ENCODE measurements at regions not wholly inside any gene's neighbourhood (a gene's known extent, or its start where the extent isn't known, plus 50 kb on each side); places are given as distances from the start of the nearest gene placed in this dataset.

DNA sequence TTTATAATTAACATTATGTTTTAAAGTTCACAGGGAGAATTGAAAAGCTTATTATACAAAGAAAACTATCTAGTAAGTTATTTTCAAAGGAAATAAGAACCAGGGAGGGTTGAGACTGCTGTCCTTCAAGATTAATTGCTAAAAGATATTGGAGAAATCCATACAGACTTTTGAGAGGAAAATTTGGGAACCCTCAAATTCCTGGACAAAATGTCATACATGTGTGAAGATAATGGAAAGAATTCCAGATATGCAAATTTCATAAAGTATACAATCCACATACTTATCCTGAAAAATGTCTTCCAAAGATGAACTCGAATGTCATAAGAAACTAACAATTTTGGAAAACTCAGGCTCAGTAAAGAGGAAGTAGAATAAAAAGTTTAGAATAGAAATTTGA is 213.8 kb downstream of the HS3ST3A1 start:
- CTCF ChIA-PET: no interaction called here
- Histone ChIP-seq H3K36me3 (ENCODE audit: control insufficient read depth, insufficient read depth, low read length) (no peaks in the 10 kb centered on the region), H3K4me3 (ENCODE audit: low read depth, low read length) (no peak overlapping the region), H3K27me3 (ENCODE audit: control insufficient read depth, insufficient read depth, low read length) (no peaks in the 10 kb centered on the region)
- TF ChIP-seq, protein P1, sequence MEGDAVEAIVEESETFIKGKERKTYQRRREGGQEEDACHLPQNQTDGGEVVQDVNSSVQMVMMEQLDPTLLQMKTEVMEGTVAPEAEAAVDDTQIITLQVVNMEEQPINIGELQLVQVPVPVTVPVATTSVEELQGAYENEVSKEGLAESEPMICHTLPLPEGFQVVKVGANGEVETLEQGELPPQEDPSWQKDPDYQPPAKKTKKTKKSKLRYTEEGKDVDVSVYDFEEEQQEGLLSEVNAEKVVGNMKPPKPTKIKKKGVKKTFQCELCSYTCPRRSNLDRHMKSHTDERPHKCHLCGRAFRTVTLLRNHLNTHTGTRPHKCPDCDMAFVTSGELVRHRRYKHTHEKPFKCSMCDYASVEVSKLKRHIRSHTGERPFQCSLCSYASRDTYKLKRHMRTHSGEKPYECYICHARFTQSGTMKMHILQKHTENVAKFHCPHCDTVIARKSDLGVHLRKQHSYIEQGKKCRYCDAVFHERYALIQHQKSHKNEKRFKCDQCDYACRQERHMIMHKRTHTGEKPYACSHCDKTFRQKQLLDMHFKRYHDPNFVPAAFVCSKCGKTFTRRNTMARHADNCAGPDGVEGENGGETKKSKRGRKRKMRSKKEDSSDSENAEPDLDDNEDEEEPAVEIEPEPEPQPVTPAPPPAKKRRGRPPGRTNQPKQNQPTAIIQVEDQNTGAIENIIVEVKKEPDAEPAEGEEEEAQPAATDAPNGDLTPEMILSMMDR (IDR thresholded peaks at IDR 0.05; ENCODE audit: insufficient read depth, low read depth, low read length): no peak
- POLR2A ChIA-PET: no interaction called here
- no peak for DNase-seq (ENCODE audit: low read depth)

DNA sequence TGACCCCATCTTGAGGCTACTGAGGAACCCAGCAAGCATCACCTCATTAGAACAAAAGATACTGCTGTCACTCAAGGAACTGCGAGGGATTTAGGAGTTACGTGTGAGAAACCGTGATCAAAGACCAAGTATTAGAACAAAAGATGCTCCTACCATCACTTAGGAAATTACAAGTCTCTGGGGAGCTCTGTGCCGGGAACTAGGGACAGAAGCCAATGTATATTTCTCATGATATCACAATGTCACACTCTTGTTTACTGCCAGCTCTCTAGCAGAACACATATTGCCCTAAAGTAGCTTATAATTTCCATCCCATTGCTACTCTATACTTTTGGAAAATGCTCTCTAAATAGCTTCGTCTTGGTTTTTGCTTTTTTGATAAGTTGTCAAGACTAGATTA is 214.5 kb downstream of the HS3ST3A1 start:
- ChIA-PET CTCF (no interaction called here), POLR2A (interaction anchor here (0.6 kb wide), 1 partner anchor 175 kb away, joined by 3 read pairs; no protein-coding TSS in a partner anchor)
- H3K36me3 ChIP-seq (ENCODE audit: control insufficient read depth, insufficient read depth, low read length): no peaks in the 10 kb centered on the region
- TF ChIP-seq, protein P1 (IDR thresholded peaks at IDR 0.05; ENCODE audit: insufficient read depth, low read depth, low read length): no peak
- no peak overlapping the region for H3K4me3 ChIP-seq (ENCODE audit: low read depth, low read length)
- DNase-seq (ENCODE audit: low read depth): no peak
- no peaks in the 10 kb centered on the region for H3K27me3 ChIP-seq (ENCODE audit: control insufficient read depth, insufficient read depth, low read length)

DNA sequence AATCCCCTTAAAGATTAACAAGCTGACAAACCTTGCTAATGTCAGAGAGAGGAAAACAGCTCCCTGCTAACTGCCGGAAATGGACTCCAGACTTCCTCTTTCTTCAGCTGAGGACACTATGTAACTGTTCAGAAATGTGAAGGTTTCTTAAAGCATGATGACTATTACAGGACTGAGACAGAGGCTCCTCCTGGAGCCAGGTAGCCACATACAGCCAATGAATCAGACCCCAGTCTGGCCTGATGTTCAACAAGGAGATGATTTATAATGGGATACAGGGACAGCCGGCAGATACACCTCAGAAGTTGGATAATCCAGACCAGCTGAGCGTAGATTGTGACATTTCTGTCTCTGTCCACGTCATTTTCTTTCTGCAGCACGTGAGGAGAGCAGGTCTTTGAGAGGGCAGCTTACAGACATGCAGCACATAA is 216.2 kb downstream of the HS3ST3A1 start:
- no peak overlapping the region for H3K4me3 ChIP-seq (ENCODE audit: low read depth, low read length)
- no peak for DNase-seq (ENCODE audit: low read depth)

DNA sequence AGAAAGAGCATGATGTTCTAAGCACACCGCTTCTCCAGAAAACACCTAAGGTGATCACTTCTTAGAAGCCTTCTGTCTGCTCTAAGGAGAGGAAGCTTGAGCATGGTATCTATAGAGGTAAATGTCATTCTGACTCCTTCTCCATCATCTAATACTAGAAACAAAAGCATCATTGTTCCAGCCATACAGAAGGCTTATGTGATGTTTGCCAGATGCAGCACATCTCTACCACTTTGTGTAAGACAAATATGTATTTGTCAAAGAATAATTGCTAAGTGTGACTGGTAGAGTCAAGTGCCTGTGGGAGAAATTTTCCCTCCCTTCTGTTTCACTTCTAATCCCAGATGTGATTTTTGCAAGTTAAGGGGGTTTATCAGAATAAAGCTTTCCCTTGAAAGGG is 217.1 kb downstream of the HS3ST3A1 start:
- CTCF ChIA-PET: interaction anchor here (0.9 kb wide), 1 partner anchor 44 kb away, joined by 3 read pairs; no protein-coding TSS in a partner anchor

More for the DNA sequence above, 216.2 kb downstream of the HS3ST3A1 start:
- TF ChIP-seq, protein P1 (IDR thresholded peaks at IDR 0.05; ENCODE audit: insufficient read depth, low read depth, low read length): no peak
- ChIA-PET POLR2A (no interaction called here), CTCF (no interaction called here)
- Histone ChIP-seq H3K36me3 (ENCODE audit: control insufficient read depth, insufficient read depth, low read length) (no peaks in the 10 kb centered on the region), H3K27me3 (ENCODE audit: control insufficient read depth, insufficient read depth, low read length) (no peaks in the 10 kb centered on the region)

DNA sequence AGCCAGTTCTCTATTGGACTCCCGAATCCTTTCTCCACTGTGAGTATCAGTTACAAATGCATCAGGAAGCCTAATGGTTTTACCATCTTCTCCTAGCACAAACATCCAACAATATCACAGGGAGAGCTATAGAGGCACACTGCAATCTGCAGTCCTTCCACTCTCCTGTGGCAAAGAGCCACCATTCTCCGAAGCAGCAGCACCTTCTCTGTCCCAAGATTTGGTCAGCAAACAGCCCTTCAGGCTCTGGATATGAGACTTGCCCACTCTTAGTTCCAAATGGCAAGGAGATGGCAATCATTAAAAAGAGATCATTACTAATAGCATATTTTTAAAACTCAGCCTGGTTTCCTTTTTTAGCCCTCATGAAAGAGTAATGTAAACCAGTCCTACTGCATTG is 223.4 kb downstream of the HS3ST3A1 start:
- ChIA-PET CTCF (no interaction called here), POLR2A (no interaction called here)
- TF ChIP-seq, protein P1 (IDR thresholded peaks at IDR 0.05; ENCODE audit: insufficient read depth, low read depth, low read length): no peak
- Histone ChIP-seq H3K4me3 (ENCODE audit: low read depth, low read length) (no peak overlapping the region), H3K36me3 (ENCODE audit: control insufficient read depth, insufficient read depth, low read length) (no peaks in the 10 kb centered on the region), H3K27me3 (ENCODE audit: control insufficient read depth, insufficient read depth, low read length) (no peaks in the 10 kb centered on the region)
- no peak for DNase-seq (ENCODE audit: low read depth)

More for the DNA sequence above, 217.1 kb downstream of the HS3ST3A1 start:
- no peak for DNase-seq (ENCODE audit: low read depth)
- Histone ChIP-seq H3K36me3 (ENCODE audit: control insufficient read depth, insufficient read depth, low read length) (no peaks in the 10 kb centered on the region), H3K4me3 (ENCODE audit: low read depth, low read length) (no peak overlapping the region), H3K27me3 (ENCODE audit: control insufficient read depth, insufficient read depth, low read length) (no peaks in the 10 kb centered on the region)
- POLR2A ChIA-PET: no interaction called here
- TF ChIP-seq, protein P1 (IDR thresholded peaks at IDR 0.05; ENCODE audit: insufficient read depth, low read depth, low read length): no peak
